GM19395 (cell line): ENCODE measurements at regions not wholly inside any gene's neighbourhood (a gene's known extent, or its start where the extent isn't known, plus 50 kb on each side); places are given as distances from the start of the nearest gene placed in this dataset.

Experiments used
- ATAC-seq: cut with Tn5 transposase; IDR thresholded peaks from one replicate; pipeline ENCODE4 v1.9.1; 2021; ENCODE audit warnings: mild to moderate bottlenecking, moderate library complexity; ENCODE audit not compliant: unreplicated experiment

- ATAC-seq, result no peak
Observed at GRCh38 chr15:31272558-31273257, 53.9 kb upstream of the KLF13 start.

- no peak for ATAC-seq
Observed at GRCh38 chr15:31273258-31273941, 53.2 kb upstream of the KLF13 start.

GRCh38 chr15:31274496-31275330, 51.9 kb upstream of the KLF13 start:
- no peak for ATAC-seq

- ATAC-seq, result no peak
Observed at GRCh38 chr15:31275331-31276262, 51.0 kb upstream of the KLF13 start.

GRCh38 chr15:31276596-31277298, 49.9 kb upstream of the KLF13 start:
- no peak for ATAC-seq
